WI38 (cell line): ENCODE measurements at regions not wholly inside any gene's neighbourhood (a gene's known extent, or its start where the extent isn't known, plus 50 kb on each side); places are given as distances from the start of the nearest gene placed in this dataset.
"Not testable (repeated sequence)": the region's sequence is repeated elsewhere in the genome, so short reads cannot be mapped to it uniquely, and the experiment has no call there.

Source experiments
- H3K4me3 ChIP-seq: 2 replicates; pipeline ENCODE4 v1.5.1; 2011; ENCODE audit warnings: low read depth, mild to moderate bottlenecking, control low read depth, low read length
- TF ChIP-seq, protein P1 (sequence below): IDR thresholded peaks from 2 replicates; pipeline ENCODE4 v1.5.1; 2012; ENCODE audit warnings: low read depth, mild to moderate bottlenecking, control low read depth, low read length

DNA sequence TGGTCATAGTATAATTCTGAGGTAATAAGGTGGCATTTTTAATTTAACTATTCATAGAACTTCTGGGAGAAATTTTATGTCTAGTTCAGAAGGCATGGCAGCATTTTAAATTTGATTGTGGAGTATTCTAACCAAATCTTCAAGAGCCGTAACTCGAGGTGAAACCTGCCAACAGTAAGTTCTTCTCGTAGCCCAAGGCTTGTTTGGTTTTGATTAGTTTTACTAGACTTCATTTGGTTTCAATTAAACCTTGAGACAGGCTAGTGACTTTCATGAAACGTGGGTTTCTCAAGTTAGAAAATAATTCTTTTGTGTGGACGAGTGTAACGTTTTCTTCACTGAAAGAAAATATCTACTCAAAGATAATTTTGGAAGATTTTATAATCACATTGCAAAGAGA lies 395.5 kb downstream of the USP25 start:
- H3K4me3 ChIP-seq: no peak overlapping the region
- TF ChIP-seq, protein P1, sequence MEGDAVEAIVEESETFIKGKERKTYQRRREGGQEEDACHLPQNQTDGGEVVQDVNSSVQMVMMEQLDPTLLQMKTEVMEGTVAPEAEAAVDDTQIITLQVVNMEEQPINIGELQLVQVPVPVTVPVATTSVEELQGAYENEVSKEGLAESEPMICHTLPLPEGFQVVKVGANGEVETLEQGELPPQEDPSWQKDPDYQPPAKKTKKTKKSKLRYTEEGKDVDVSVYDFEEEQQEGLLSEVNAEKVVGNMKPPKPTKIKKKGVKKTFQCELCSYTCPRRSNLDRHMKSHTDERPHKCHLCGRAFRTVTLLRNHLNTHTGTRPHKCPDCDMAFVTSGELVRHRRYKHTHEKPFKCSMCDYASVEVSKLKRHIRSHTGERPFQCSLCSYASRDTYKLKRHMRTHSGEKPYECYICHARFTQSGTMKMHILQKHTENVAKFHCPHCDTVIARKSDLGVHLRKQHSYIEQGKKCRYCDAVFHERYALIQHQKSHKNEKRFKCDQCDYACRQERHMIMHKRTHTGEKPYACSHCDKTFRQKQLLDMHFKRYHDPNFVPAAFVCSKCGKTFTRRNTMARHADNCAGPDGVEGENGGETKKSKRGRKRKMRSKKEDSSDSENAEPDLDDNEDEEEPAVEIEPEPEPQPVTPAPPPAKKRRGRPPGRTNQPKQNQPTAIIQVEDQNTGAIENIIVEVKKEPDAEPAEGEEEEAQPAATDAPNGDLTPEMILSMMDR: no peak

DNA sequence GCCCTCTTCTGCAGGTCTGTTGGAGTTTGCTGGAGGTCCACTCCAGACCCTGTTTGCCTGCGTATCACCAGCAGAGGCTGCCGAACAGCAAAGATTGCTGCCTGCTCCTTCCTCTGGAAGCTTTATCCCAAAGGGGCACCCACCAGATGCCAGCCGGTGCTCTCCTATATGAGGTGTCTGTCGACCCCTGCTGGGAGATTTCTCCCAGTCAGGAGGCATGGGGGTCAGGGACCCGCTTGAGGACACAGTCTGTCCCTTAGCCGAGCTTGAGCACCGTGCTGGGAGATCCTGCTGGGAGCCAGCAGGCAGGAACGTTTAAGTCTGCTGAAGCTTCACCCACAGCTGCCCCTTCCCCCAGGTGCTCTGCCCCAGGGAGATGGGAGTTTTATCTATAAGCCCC lies 402.7 kb downstream of the USP25 start:
- not testable (repeated sequence) for H3K4me3 ChIP-seq

DNA sequence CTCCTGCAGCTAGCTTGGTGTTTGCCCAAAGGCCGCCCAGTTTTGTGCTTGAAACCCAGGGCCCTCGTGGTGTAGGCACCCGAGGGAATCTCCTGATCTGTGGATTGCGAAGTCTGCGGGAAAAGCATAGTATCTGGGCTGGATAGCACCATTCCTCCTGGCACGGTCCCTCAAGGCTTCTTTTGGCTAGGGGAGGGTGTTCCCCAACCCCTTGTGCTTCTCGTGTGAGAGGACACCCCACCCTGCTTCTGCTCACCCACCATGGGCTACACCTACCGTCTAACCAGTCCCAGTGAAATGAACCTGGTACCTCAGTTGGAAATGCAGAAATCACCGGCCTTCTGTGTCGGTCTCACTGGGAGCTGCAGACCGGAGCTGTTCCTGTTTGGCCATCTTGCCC lies 403.5 kb downstream of the USP25 start:
- TF ChIP-seq, protein P1: no peak

DNA sequence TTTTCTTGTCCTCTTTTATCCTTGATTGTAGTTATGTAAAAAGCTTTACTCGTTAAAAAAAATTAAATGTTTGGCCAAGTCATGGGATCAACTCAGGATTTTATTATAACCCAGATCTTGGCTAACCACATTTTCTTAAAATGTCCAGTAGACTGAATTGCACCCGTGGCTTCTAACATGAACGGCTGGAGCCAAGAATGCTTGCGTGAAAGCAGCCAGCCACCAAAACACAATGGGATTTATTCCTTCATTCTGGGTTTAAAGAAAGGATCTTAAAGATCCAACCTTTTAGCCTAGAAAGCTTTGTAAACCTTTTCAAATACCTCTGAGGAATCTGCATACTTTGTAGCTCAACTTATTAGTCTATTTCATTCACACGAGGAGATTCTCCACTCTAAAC lies 404.4 kb downstream of the USP25 start:
- TF ChIP-seq, protein P1: no peak
- H3K4me3 ChIP-seq: no peak overlapping the region

More for the DNA sequence above, 403.5 kb downstream of the USP25 start:
- H3K4me3 ChIP-seq: no peak overlapping the region

DNA sequence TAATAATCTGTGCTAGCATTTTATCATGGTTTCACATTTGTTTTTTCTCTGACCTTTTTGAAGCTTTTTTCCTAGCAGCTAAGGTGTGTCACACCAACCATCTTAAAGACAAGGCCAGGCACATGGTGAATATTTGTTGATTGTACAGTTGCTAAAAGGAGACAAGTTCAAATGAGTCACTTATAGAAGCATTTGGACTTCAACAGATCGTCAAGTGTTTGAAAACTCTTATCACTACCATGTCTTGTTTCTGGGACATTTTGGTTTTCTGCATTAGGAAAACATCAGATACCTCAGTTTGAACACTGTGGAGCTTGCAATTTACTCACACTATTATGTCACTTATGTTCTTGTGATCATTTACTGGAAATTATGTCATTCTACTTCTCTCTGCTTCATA lies 407.3 kb downstream of the USP25 start:
- TF ChIP-seq, protein P1: no peak
- H3K4me3 ChIP-seq: no peak overlapping the region

DNA sequence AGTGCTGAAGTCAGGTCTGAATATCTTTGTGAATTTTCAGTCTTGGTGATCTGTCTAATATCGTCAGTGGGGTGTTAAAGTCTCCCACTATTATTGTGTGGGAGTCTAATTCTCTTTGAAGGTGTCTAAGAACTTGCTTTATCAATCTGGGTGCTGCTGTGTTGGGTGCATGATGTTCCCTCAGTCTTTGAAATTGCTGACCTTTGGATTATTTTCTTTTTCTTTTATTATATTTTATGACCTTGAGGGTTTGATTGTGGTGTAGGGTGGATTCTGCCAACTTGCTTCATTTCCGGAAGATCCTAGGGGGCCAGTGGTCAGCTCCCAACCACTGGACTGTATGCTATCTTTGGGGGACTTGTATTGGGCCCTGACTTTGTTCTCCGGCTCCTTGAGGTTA lies 415.3 kb downstream of the USP25 start:
- TF ChIP-seq, protein P1: no peak
- no peak overlapping the region for H3K4me3 ChIP-seq

DNA sequence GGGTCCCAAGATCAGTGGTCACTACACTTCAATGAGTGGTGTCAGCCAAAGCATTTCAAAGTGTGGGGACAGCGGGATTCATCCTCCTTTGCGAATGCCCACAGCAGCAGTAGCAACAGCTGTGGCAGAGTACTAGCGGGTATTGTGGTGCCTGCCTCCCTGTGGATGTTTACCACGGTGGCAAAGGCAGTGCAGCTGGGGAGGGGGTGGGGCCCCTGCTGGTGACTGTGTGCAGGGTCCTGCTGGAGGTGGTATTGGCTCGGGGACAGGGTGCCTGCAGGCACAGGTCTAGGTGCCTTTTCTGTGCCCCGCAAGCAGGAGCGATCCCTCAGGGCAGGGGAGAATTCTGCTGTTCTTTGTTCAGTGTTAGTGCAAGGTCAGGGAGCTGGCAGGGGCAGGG lies 415.7 kb downstream of the USP25 start:
- TF ChIP-seq, protein P1: no peak

DNA sequence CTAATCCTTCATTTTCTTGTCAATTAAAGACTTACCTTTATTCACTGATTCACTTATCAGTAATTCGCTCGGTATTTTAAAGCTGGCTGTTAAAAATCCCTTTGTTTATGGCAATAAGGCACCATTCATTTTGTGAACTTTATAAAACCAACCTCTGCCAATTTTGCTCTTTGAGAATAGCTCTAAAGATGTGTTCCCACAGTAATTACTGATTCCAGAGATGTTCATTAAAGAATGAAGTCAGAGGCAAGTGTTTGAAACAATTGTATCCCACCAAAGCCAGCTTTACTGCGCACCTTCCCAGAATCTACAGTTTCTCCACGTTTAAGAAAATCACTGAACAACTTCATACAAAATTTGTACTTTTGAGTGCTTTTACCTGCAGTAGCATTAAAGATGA lies 424.5 kb downstream of the USP25 start:
- TF ChIP-seq, protein P1: no peak
- H3K4me3 ChIP-seq: no peak overlapping the region

More for the DNA sequence above, 415.7 kb downstream of the USP25 start:
- H3K4me3 ChIP-seq: no peak overlapping the region
